ENCODE measurements at regions not wholly inside any gene's neighbourhood (a gene's known extent, or its start where the extent isn't known, plus 50 kb on each side); places are given as distances from the start of the nearest gene placed in this dataset.
A peak's percentile ranks its signal among the peaks of the same experiment; 100 is the strongest.

- no peak for DNase-seq
Observed at GRCh38 chr20:58162986-58163385, 65.5 kb downstream of the ANKRD60 start.

- DNase-seq, result no peak
Observed at GRCh38 chr20:58161192-58161591, 67.3 kb downstream of the ANKRD60 start.

GRCh38 chr20:58160451-58161061 is 67.9 kb downstream of the ANKRD60 start:
- DNase-seq, result no peak

GRCh38 chr20:58155148-58155925 is 73.1 kb downstream of the ANKRD60 start:
- DNase-seq, result no peak

GRCh38 chr20:58154113-58154512 is 74.3 kb downstream of the ANKRD60 start:
- DNase-seq, result no peak

GRCh38 chr20:58153121-58153520 is 75.3 kb downstream of the ANKRD60 start:
- DNase-seq, result no peak

- DNase-seq, result no peak
Observed at GRCh38 chr20:58150772-58151171, 77.7 kb downstream of the ANKRD60 start.

- DNase-seq, result no peak
Observed at GRCh38 chr20:58149437-58150091, 78.9 kb downstream of the ANKRD60 start.

- DNase-seq, result no peak
Observed at GRCh38 chr20:58148891-58149290, 79.6 kb downstream of the ANKRD60 start.

- no peak for DNase-seq
Observed at GRCh38 chr20:58147628-58148370, 80.7 kb downstream of the ANKRD60 start.

GRCh38 chr20:58146746-58147140 is 81.7 kb downstream of the ANKRD60 start:
- DNase-seq, result no peak

GRCh38 chr20:58146081-58146745 is 82.2 kb downstream of the ANKRD60 start:
- DNase-seq, result no peak

GRCh38 chr20:58145506-58146080 is 82.9 kb downstream of the ANKRD60 start:
- DNase-seq, result no peak

GRCh38 chr20:58144096-58144495 is 84.4 kb downstream of the ANKRD60 start:
- DNase-seq, result no peak

GRCh38 chr20:58143531-58143930 is 84.9 kb downstream of the ANKRD60 start:
- DNase-seq, result no peak

- DNase-seq, result no peak
Observed at GRCh38 chr20:58142843-58143185, 85.6 kb downstream of the ANKRD60 start.

- no peak for DNase-seq
Observed at GRCh38 chr20:58141971-58142842, 86.2 kb downstream of the ANKRD60 start.

- DNase-seq, result peak in 3 of 14 donors; percentile 13 to 46 (median 26)
Observed at GRCh38 chr20:58141496-58141895, 87.0 kb downstream of the ANKRD60 start.

GRCh38 chr20:58140787-58141425 is 87.5 kb downstream of the ANKRD60 start:
- DNase-seq, result no peak
